ENCODE measurements at regions not wholly inside any gene's neighbourhood (a gene's known extent, or its start where the extent isn't known, plus 50 kb on each side); places are given as distances from the start of the nearest gene placed in this dataset.

- Histone ChIP-seq H3K4me3 (replicated peaks in 1 of 3; ENCODE audit: insufficient read depth in 1 of 3, low read depth in 2 of 3, low read length in 3 of 3) (no peak overlapping the region), H3K36me3 (replicated peaks in 1 of 2; ENCODE audit: control insufficient read depth in 1 of 2, insufficient read depth in 2 of 2, low read length in 2 of 2) (no peaks in the 10 kb centered on the region), H3K4me2 (ENCODE audit: low read depth, low read length) (no peak overlapping the region), H3K79me2 (ENCODE audit: insufficient read depth, low read length) (no peaks in the 10 kb centered on the region), H3K4me1 (ENCODE audit: insufficient read depth, low read length) (no peaks in the 10 kb centered on the region), H3K9ac (ENCODE audit: insufficient read depth, low read depth, low read length) (no peak overlapping the region), H3K9me3 (ENCODE audit: low read length) (peaks cover 85% of the 10 kb centered on the region), H4K20me1 (ENCODE audit: insufficient read depth, low read length) (no peaks in the 10 kb centered on the region), H3K27me3 (ENCODE audit: control insufficient read depth in 1 of 2, insufficient read depth in 2 of 2, low read length in 2 of 2) (no peaks in the 10 kb centered on the region), H2AFZ (ENCODE audit: low read length) (no peak overlapping the region), H3K27ac (ENCODE audit: extremely low read length, insufficient read depth, low read length) (no peak overlapping the region)
- in situ Hi-C loops (cut with HindIII; ENCODE audit: extremely low pct_ligation_motif_present, low pct_unique_long_range_greater_than_20kb): no loop called here
- no TSS peak for BruUV-seq (replicated peaks)
- intact Hi-C loops (cut with micrococcal nuclease; ENCODE audit: unreplicated experiment): no loop called here
- DNase-seq (ENCODE audit: low spot score) (no peak), FAIRE-seq (no peak), ATAC-seq (no peak)
- CTCF ChIA-PET (ENCODE audit: low intra/inter-chr PET ratio, low total read pairs): no interaction called here
- no peak for TF ChIP-seq ZNF225 (CRISPR knock-in tag; IDR thresholded peaks at IDR 0.05)
- no peak for TF ChIP-seq ZNF484 (CRISPR knock-in tag; IDR thresholded peaks at IDR 0.05; ENCODE audit: borderline replicate concordance, low read depth)
- no peak for TF ChIP-seq PHF5A (CRISPR knock-in tag; IDR thresholded peaks at IDR 0.05; ENCODE audit: low read depth, unreplicated experiment)
- TF ChIP-seq ATM (IDR thresholded peaks at IDR 0.05; ENCODE audit: borderline replicate concordance): no peak
- no peak for TF ChIP-seq ZNF513 (CRISPR knock-in tag; conservative IDR thresholded peaks at IDR 0.05)
- 8% methylated on average over 4 of the region's 4 CpGs for WGBS (ENCODE audit: low lambda C conversion rate)
- POLR2A ChIA-PET: no interaction called here
Measured at GRCh38 chr5:45162974-45163373, 354.2 kb downstream of the MRPS30 start.

- ATAC-seq: no peak
- no TSS peak for BruUV-seq (replicated peaks)
- Histone ChIP-seq H3K4me2 (ENCODE audit: low read depth, low read length) (no peak overlapping the region), H3K36me3 (replicated peaks in 1 of 2; ENCODE audit: control insufficient read depth in 1 of 2, insufficient read depth in 2 of 2, low read length in 2 of 2) (no peaks in the 10 kb centered on the region), H3K9ac (ENCODE audit: insufficient read depth, low read depth, low read length) (no peak overlapping the region), H3K27ac (ENCODE audit: extremely low read length, insufficient read depth, low read length) (no peak overlapping the region), H2AFZ (ENCODE audit: low read length) (no peak overlapping the region), H3K4me1 (ENCODE audit: insufficient read depth, low read length) (no peaks in the 10 kb centered on the region), H3K79me2 (ENCODE audit: insufficient read depth, low read length) (no peaks in the 10 kb centered on the region), H4K20me1 (ENCODE audit: insufficient read depth, low read length) (no peaks in the 10 kb centered on the region), H3K9me3 (ENCODE audit: low read length) (peaks cover 63% of the 10 kb centered on the region), H3K27me3 (ENCODE audit: control insufficient read depth in 1 of 2, insufficient read depth in 2 of 2, low read length in 2 of 2) (no peaks in the 10 kb centered on the region), H3K4me3 (replicated peaks in 1 of 3; ENCODE audit: insufficient read depth in 1 of 3, low read depth in 2 of 3, low read length in 3 of 3) (no peak overlapping the region)
- WGBS (ENCODE audit: low lambda C conversion rate): 0% methylated on average over 1 of the region's 1 CpG
- FAIRE-seq: no peak
- intact Hi-C loops (cut with micrococcal nuclease; ENCODE audit: unreplicated experiment) (no loop called here), in situ Hi-C loops (cut with HindIII; ENCODE audit: extremely low pct_ligation_motif_present, low pct_unique_long_range_greater_than_20kb) (no loop called here)
- ChIA-PET POLR2A (no interaction called here), CTCF (ENCODE audit: low intra/inter-chr PET ratio, low total read pairs) (no interaction called here)
- DNase-seq (ENCODE audit: low spot score): no peak
- no peak for TF ChIP-seq ZNF318 (CRISPR knock-in tag; IDR thresholded peaks at IDR 0.05)
- TF ChIP-seq YY1 (IDR thresholded peaks at IDR 0.05; ENCODE audit: insufficient read depth, insufficient replicate concordance, low read depth, low read length): no peak
- no peak for TF ChIP-seq TCF7 (IDR thresholded peaks at IDR 0.05; ENCODE audit: low read depth)
- no peak for TF ChIP-seq RARG (CRISPR knock-in tag; IDR thresholded peaks at IDR 0.05; ENCODE audit: low read depth)
- TF ChIP-seq ZNF20 (CRISPR knock-in tag; IDR thresholded peaks at IDR 0.05): no peak
- no peak for TF ChIP-seq XRCC5 (optimal IDR thresholded peaks at IDR 0.05; ENCODE audit: low read length)
Measured at GRCh38 chr5:45171563-45171962, 362.8 kb downstream of the MRPS30 start.
